IMR-90 (cell line): ENCODE measurements at regions not wholly inside any gene's neighbourhood (a gene's known extent, or its start where the extent isn't known, plus 50 kb on each side); places are given as distances from the start of the nearest gene placed in this dataset.

Source experiments
- ATAC-seq: fragments of 200-7000 bp; cut with Tn5 transposase; 2 replicates; pipeline ENCODE4 v1.9.1; 2020; ENCODE audit warnings: low read depth, mild to moderate bottlenecking, moderate library complexity
- BruUV-seq: library from RNA; stranded (reverse); fragments of 400-500 nt; replicated peaks from 2 replicates; lab custom pipeline; 2021; lab: Mats Ljungman, UMichigan
- CTCF ChIA-PET: fragments of 300-600 bp; formaldehyde crosslinking; extraction: SDS; loops from one replicate; lab custom pipeline; 2021; ENCODE audit warnings: antibody characterized with exemption; lab: Yijun Ruan, JAX
- POLR2A ChIA-PET: fragments of 300-600 bp; sonication (Branson Sonifier 250); formaldehyde crosslinking; loops from one replicate; lab custom pipeline; 2022; ENCODE audit warnings: antibody characterized with exemption; ENCODE audit not compliant: unreplicated experiment; lab: Charles Lee
- DNase-seq: peaks from one replicate; pipeline ENCODE4 v3.0.0; 2013
- H2AFZ ChIP-seq: replicated peaks from 2 replicates; pipeline ENCODE3; 2013; ENCODE audit warnings: low read length, mild to moderate bottlenecking; ENCODE audit not compliant: poor library complexity
- H2AK5ac ChIP-seq: 2 replicates; pipeline ENCODE4 v1.6.1; 2013; ENCODE audit warnings: low read depth, low read length, inconsistent platforms
- H2AK9ac ChIP-seq: replicated peaks from 2 replicates; pipeline ENCODE3; 2013; ENCODE audit warnings: mild to moderate bottlenecking, low read depth, low read length, moderate library complexity; ENCODE audit not compliant: poor library complexity
- H2BK120ac ChIP-seq: 2 replicates; pipeline ENCODE4 v1.6.1; 2013; ENCODE audit warnings: low read depth, low read length, inconsistent platforms
- H2BK15ac ChIP-seq: 3 replicates; pipeline ENCODE4 v1.6.1; 2013; ENCODE audit warnings: low read depth, low read length, inconsistent platforms
- H2BK20ac ChIP-seq: 2 replicates; pipeline ENCODE4 v1.6.1; 2013; ENCODE audit warnings: low read depth, mild to moderate bottlenecking, inconsistent platforms, low read length, moderate library complexity
- H2BK5ac ChIP-seq: 2 replicates; pipeline ENCODE4 v1.6.1; 2013; ENCODE audit warnings: mild to moderate bottlenecking, low read depth, low read length, inconsistent platforms; ENCODE audit not compliant: poor library complexity, severe bottlenecking
- H3K14ac ChIP-seq: replicated peaks from 2 replicates; pipeline ENCODE4 v1.6.1; 2013; ENCODE audit warnings: low read depth, low read length, inconsistent platforms
- H3K18ac ChIP-seq: 2 replicates; pipeline ENCODE4 v1.6.1; 2013; ENCODE audit warnings: low read depth, low read length, control low read depth
- H3K23ac ChIP-seq: 2 replicates; pipeline ENCODE4 v1.6.1; 2013; ENCODE audit warnings: low read depth, low read length, inconsistent platforms
- H3K27ac ChIP-seq: 2 replicates; pipeline ENCODE4 v1.5.1; 2013; ENCODE audit warnings: mild to moderate bottlenecking, control low read depth, low read length; ENCODE audit not compliant: insufficient read depth
- H3K27me3 ChIP-seq: 2 replicates; pipeline ENCODE4 v1.6.1; 2013; ENCODE audit warnings: low read length; ENCODE audit not compliant: control insufficient read depth, insufficient read depth
- H3K36me3 ChIP-seq: 2 replicates; pipeline ENCODE4 v1.6.1; 2013; ENCODE audit warnings: low read length, mixed read lengths; ENCODE audit not compliant: control insufficient read depth, insufficient read depth
- H3K4ac ChIP-seq: 2 replicates; pipeline ENCODE4 v1.6.1; 2013; ENCODE audit warnings: low read depth, low read length, inconsistent platforms
- H3K4me1 ChIP-seq: 2 replicates; pipeline ENCODE4 v1.6.1; 2013; ENCODE audit warnings: low read length, mixed read lengths; ENCODE audit not compliant: control insufficient read depth, insufficient read depth
- H3K4me2 ChIP-seq: 2 replicates; pipeline ENCODE4 v1.6.1; 2013; ENCODE audit warnings: low read depth, mild to moderate bottlenecking, control low read depth, low read length, moderate library complexity
- H3K4me3 ChIP-seq: 2 replicates; pipeline ENCODE4 v1.5.1; 2013; ENCODE audit warnings: low read depth, mild to moderate bottlenecking, control low read depth, low read length, moderate library complexity; ENCODE audit not compliant: insufficient read depth
- H3K56ac ChIP-seq: 2 replicates; pipeline ENCODE4 v1.6.1; 2013; ENCODE audit warnings: low read length, inconsistent platforms; ENCODE audit not compliant: insufficient read depth; ENCODE audit errors: extremely low read depth
- H3K79me1 ChIP-seq, 2 experiments: 2 replicates each; pipeline ENCODE4 v1.6.1; 2013; ENCODE audit warnings: low read length in 2 of 2, inconsistent platforms in 1 of 2, low read depth in 1 of 2
- H3K9ac ChIP-seq: 2 replicates; pipeline ENCODE4 v1.6.1; 2013; ENCODE audit warnings: low read depth, low read length, control low read depth
- H3K9me1 ChIP-seq: 2 replicates; pipeline ENCODE4 v1.6.1; 2013; ENCODE audit warnings: low read length, inconsistent platforms; ENCODE audit not compliant: insufficient read depth
- H3K9me3 ChIP-seq: 2 replicates; pipeline ENCODE4 v1.6.1; 2013; ENCODE audit warnings: low read length; ENCODE audit not compliant: control insufficient read depth, insufficient read depth
- H4K20me1 ChIP-seq: 2 replicates; pipeline ENCODE4 v1.6.1; 2013; ENCODE audit warnings: low read length, inconsistent platforms; ENCODE audit not compliant: insufficient read depth
- H4K5ac ChIP-seq: 2 replicates; pipeline ENCODE4 v1.6.1; 2013; ENCODE audit warnings: mild to moderate bottlenecking, low read depth, low read length, control low read depth
- H4K8ac ChIP-seq, 2 experiments: 2 replicates each; pipeline ENCODE4 v1.6.1; 2013; ENCODE audit warnings: low read depth in 2 of 2, low read length in 2 of 2, control low read depth in 1 of 2, inconsistent platforms in 1 of 2
- H4K91ac ChIP-seq: 2 replicates; pipeline ENCODE4 v1.6.1; 2013; ENCODE audit warnings: low read depth, low read length, inconsistent platforms; ENCODE audit not compliant: insufficient read depth
- BHLHE40 ChIP-seq: fragments of 150-350 bp; IDR thresholded peaks from 2 replicates; pipeline ENCODE4 v1.6.1; 2016; ENCODE audit warnings: mild to moderate bottlenecking, low read depth, low read length
- CEBPB ChIP-seq: IDR thresholded peaks from 2 replicates; pipeline ENCODE4 v1.6.1; 2012; ENCODE audit warnings: low read depth, low read length, improper control_type of control experiment
- CHD1 ChIP-seq: IDR thresholded peaks from 2 replicates; pipeline ENCODE4 v1.6.1; 2012; ENCODE audit warnings: low read depth, low read length, improper control_type of control experiment
- FOS ChIP-seq: fragments of 150-350 bp; IDR thresholded peaks from 2 replicates; pipeline ENCODE4 v1.6.1; 2016; ENCODE audit warnings: low read depth, low read length
- MAFK ChIP-seq: IDR thresholded peaks from 2 replicates; pipeline ENCODE4 v1.6.1; 2012; ENCODE audit warnings: low read depth, low read length, improper control_type of control experiment
- MAZ ChIP-seq: IDR thresholded peaks from 2 replicates; pipeline ENCODE4 v1.6.1; 2012; ENCODE audit warnings: low read depth, mild to moderate bottlenecking, low read length, improper control_type of control experiment, moderate library complexity, borderline replicate concordance
- MXI1 ChIP-seq: IDR thresholded peaks from 2 replicates; pipeline ENCODE4 v1.6.1; 2012; ENCODE audit warnings: low read depth, mild to moderate bottlenecking, low read length, moderate library complexity, borderline replicate concordance
- NFE2L2 ChIP-seq: fragments of 150-350 bp; IDR thresholded peaks from 2 replicates; pipeline ENCODE4 v1.6.1; 2016; ENCODE audit warnings: low read depth, mild to moderate bottlenecking, low read length
- POLR2A ChIP-seq: IDR thresholded peaks from 2 replicates; pipeline ENCODE4 v1.6.1; 2012; ENCODE audit warnings: mild to moderate bottlenecking, low read depth, low read length
- RAD21 ChIP-seq: IDR thresholded peaks from 2 replicates; pipeline ENCODE4 v1.6.1; 2012; ENCODE audit warnings: low read length, improper control_type of control experiment
- RCOR1 ChIP-seq: IDR thresholded peaks from 2 replicates; pipeline ENCODE4 v1.6.1; 2012; ENCODE audit warnings: mild to moderate bottlenecking, low read length, improper control_type of control experiment; ENCODE audit not compliant: insufficient replicate concordance
- RFX5 ChIP-seq: IDR thresholded peaks from 2 replicates; pipeline ENCODE4 v1.8.0; 2012; ENCODE audit warnings: low read depth, mild to moderate bottlenecking, low read length, moderate library complexity
- SMC3 ChIP-seq: fragments of 150-350 bp; IDR thresholded peaks from 2 replicates; pipeline ENCODE4 v1.6.1; 2016; ENCODE audit warnings: low read depth, mild to moderate bottlenecking, antibody characterized with exemption, low read length, moderate library complexity
- WGBS, 2 experiments: methylation state at CpG; one replicate each; pipeline versions ENCODE4 v1.1.5 to v1.1.7; 2013; ENCODE audit warnings: missing lambda C conversion rate in 2 of 2; ENCODE audit not compliant: insufficient read length in 1 of 2; ENCODE audit errors: extremely low coverage in 2 of 2; 5-methylcytosine and 5-hydroxymethylcytosine counted together
- dilution Hi-C: fragments of 300-500 bp; cut with HindIII; formaldehyde crosslinking; loops from one replicate; pipeline ENCODE4 v1.14.3; 2018; ENCODE audit warnings: low sequenced_read_pairs; ENCODE audit not compliant: unreplicated experiment
- in situ Hi-C: fragments of 300-500 bp; cut with MboI; formaldehyde crosslinking; loops from 3 replicates; pipeline ENCODE4 v1.14.3; 2019; ENCODE audit warnings: low sequenced_read_pairs, inconsistent platforms, mixed read lengths
- intact Hi-C: fragments of 100-400 bp; cut with micrococcal nuclease; formaldehyde crosslinking; loops from 2 replicates; pipeline ENCODE4 v1.10.0; 2022
- TF ChIP-seq, protein P1 (sequence below): fragments of 150-350 bp; IDR thresholded peaks from 2 replicates; pipeline ENCODE4 v1.6.1; 2016; ENCODE audit warnings: low read depth, mild to moderate bottlenecking, low read length, moderate library complexity, borderline replicate concordance
- TF ChIP-seq, protein P2 (sequence below): conservative IDR thresholded peaks from 2 replicates; pipeline ENCODE4 v1.5.1; 2012; ENCODE audit warnings: mild to moderate bottlenecking, low read depth, low read length, improper control_type of control experiment
- TF ChIP-seq, protein P3 (sequence below): fragments of 150-350 bp; IDR thresholded peaks from 2 replicates; pipeline ENCODE4 v1.6.1; 2017; ENCODE audit warnings: mild to moderate bottlenecking, antibody characterized with exemption, low read length, low read depth

DNA sequence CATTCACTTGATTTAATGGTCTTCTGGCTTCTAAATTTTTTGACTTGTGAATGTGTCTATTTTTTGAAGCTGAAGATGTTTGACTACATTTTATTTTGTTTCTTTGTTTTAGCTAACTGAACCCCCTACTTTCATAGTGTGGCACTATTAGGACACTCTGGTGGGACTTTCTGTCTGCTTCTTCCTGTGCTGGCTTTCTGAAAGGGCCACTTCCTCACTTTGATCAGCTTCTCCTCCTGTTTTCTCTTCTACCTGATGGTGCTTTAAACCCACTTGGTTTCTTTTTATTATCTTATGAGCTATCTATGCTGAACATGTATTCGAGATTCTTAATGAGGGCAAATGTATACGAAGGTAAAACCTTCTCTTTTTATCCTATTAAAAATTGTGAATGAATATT is 186.1 kb upstream of the CASK start:
- no peaks in the 10 kb centered on the region for H3K9me1 ChIP-seq
- H4K20me1 ChIP-seq, result no peaks in the 10 kb centered on the region
- intact Hi-C loops, result no loop called here
- no peak overlapping the region for H2BK15ac ChIP-seq
- no peaks in the 10 kb centered on the region for H3K36me3 ChIP-seq
- WGBS, 2 experiments, result no CpG with 5 or more reads among the region's 2 CpGs
- no peak overlapping the region for H3K4ac ChIP-seq
- H3K14ac ChIP-seq, result no peak overlapping the region
- H3K79me1 ChIP-seq, result no peaks in the 10 kb centered on the region
- H3K23ac ChIP-seq, result no peak overlapping the region
- no peak overlapping the region for H2AK5ac ChIP-seq
- no peak overlapping the region for H4K5ac ChIP-seq
- H2BK20ac ChIP-seq, result no peak overlapping the region
- no peak overlapping the region for H2AFZ ChIP-seq
- H3K4me2 ChIP-seq, result no peak overlapping the region
- no peak overlapping the region for H3K56ac ChIP-seq
- no peak for DNase-seq
- H2AK9ac ChIP-seq, result no peak overlapping the region
- H3K4me1 ChIP-seq, result no peaks in the 10 kb centered on the region; the same call in 1 of the 2 replicates
- no peak for ATAC-seq
- no peaks in the 10 kb centered on the region for H3K9me3 ChIP-seq
- H3K9ac ChIP-seq, result no peak overlapping the region
- no peak overlapping the region for H3K27ac ChIP-seq
- in situ Hi-C loops, result no loop called here
- BruUV-seq, result no TSS peak
- H4K8ac ChIP-seq, result no peak overlapping the region
- TF ChIP-seq SMC3 (no peak), NFE2L2 (no peak), CHD1 (no peak), CEBPB (no peak), MXI1 (no peak), RFX5 (no peak), FOS (no peak), RCOR1 (no peak), RAD21 (no peak), BHLHE40 (no peak), MAFK (no peak), POLR2A (no peak), MAZ (no peak)
- TF ChIP-seq, protein P1, sequence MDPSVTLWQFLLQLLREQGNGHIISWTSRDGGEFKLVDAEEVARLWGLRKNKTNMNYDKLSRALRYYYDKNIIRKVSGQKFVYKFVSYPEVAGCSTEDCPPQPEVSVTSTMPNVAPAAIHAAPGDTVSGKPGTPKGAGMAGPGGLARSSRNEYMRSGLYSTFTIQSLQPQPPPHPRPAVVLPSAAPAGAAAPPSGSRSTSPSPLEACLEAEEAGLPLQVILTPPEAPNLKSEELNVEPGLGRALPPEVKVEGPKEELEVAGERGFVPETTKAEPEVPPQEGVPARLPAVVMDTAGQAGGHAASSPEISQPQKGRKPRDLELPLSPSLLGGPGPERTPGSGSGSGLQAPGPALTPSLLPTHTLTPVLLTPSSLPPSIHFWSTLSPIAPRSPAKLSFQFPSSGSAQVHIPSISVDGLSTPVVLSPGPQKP, result no peak
- TF ChIP-seq, protein P2, sequence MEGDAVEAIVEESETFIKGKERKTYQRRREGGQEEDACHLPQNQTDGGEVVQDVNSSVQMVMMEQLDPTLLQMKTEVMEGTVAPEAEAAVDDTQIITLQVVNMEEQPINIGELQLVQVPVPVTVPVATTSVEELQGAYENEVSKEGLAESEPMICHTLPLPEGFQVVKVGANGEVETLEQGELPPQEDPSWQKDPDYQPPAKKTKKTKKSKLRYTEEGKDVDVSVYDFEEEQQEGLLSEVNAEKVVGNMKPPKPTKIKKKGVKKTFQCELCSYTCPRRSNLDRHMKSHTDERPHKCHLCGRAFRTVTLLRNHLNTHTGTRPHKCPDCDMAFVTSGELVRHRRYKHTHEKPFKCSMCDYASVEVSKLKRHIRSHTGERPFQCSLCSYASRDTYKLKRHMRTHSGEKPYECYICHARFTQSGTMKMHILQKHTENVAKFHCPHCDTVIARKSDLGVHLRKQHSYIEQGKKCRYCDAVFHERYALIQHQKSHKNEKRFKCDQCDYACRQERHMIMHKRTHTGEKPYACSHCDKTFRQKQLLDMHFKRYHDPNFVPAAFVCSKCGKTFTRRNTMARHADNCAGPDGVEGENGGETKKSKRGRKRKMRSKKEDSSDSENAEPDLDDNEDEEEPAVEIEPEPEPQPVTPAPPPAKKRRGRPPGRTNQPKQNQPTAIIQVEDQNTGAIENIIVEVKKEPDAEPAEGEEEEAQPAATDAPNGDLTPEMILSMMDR, result no peak
- TF ChIP-seq, protein P3, sequence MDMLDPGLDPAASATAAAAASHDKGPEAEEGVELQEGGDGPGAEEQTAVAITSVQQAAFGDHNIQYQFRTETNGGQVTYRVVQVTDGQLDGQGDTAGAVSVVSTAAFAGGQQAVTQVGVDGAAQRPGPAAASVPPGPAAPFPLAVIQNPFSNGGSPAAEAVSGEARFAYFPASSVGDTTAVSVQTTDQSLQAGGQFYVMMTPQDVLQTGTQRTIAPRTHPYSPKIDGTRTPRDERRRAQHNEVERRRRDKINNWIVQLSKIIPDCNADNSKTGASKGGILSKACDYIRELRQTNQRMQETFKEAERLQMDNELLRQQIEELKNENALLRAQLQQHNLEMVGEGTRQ, result no peak
- H3K4me3 ChIP-seq, result no peak overlapping the region
- no peak overlapping the region for H2BK5ac ChIP-seq
- H3K18ac ChIP-seq, result no peak overlapping the region
- peaks cover 4% of the 10 kb centered on the region for H3K27me3 ChIP-seq
- no peak overlapping the region for H2BK120ac ChIP-seq
- dilution Hi-C loops, result no loop called here
- POLR2A ChIA-PET, result no interaction called here
- H4K91ac ChIP-seq, result no peak overlapping the region
- CTCF ChIA-PET, result no interaction called here
